Fibroblast of lung (primary cell): ENCODE measurements at regions not wholly inside any gene's neighbourhood (a gene's known extent, or its start where the extent isn't known, plus 50 kb on each side); places are given as distances from the start of the nearest gene placed in this dataset.
A peak's percentile ranks its signal among the peaks of the same experiment; 100 is the strongest.

Experiments
- DNase-seq, 2 donors: peaks; one replicate each; pipeline versions ENCODE4 v3.0.0 to v3.0.0-alpha.2; 2010; ENCODE audit warnings: low read depth in 2 of 2
- H2AFZ ChIP-seq: 2 replicates; pipeline ENCODE4 v1.5.1; 2012; ENCODE audit warnings: low read length, control low read depth, inconsistent platforms
- H3K27ac ChIP-seq: 2 replicates; pipeline ENCODE4 v1.5.1; 2011; ENCODE audit warnings: low read length, control low read depth; ENCODE audit not compliant: insufficient read depth
- H3K27me3 ChIP-seq: 2 replicates; pipeline ENCODE4 v1.5.1; 2011; ENCODE audit warnings: mild to moderate bottlenecking, low read length; ENCODE audit not compliant: control insufficient read depth, insufficient read depth
- H3K36me3 ChIP-seq: 2 replicates; pipeline ENCODE4 v1.5.1; 2011; ENCODE audit warnings: low read length; ENCODE audit not compliant: control insufficient read depth, insufficient read depth
- H3K4me1 ChIP-seq: 2 replicates; pipeline ENCODE4 v1.5.1; 2011; ENCODE audit warnings: low read length; ENCODE audit not compliant: control insufficient read depth, insufficient read depth; ENCODE audit errors: extremely low read depth
- H3K4me2 ChIP-seq: 2 replicates; pipeline ENCODE4 v1.5.1; 2011; ENCODE audit warnings: low read length, control low read depth; ENCODE audit not compliant: insufficient read depth; ENCODE audit errors: extremely low read depth
- H3K4me3 ChIP-seq, 4 experiments: fragments of 200-600 bp in 1 of 4; sonication (generic) in 1 of 4; replicated peaks in 1 of 4; 2 replicates each; pipeline ENCODE4 v1.5.1; 2011 to 2016; ENCODE audit warnings: low read length in 4 of 4, low read depth in 3 of 4, mild to moderate bottlenecking in 3 of 4, control low read depth in 2 of 4, inconsistent platforms in 1 of 4, mixed read lengths in 1 of 4; ENCODE audit not compliant: insufficient read depth in 1 of 4; ENCODE audit errors: control extremely low read depth in 1 of 4
- H3K79me2 ChIP-seq: 2 replicates; pipeline ENCODE4 v1.5.1; 2012; ENCODE audit warnings: mild to moderate bottlenecking, low read length, inconsistent platforms; ENCODE audit not compliant: control insufficient read depth, insufficient read depth
- H3K9ac ChIP-seq: 2 replicates; pipeline ENCODE4 v1.5.1; 2011; ENCODE audit warnings: mild to moderate bottlenecking, low read length, control low read depth; ENCODE audit not compliant: insufficient read depth
- H3K9me3 ChIP-seq: 2 replicates; pipeline ENCODE4 v1.5.1; 2012; ENCODE audit warnings: low read depth, low read length; ENCODE audit not compliant: control insufficient read depth, insufficient read depth
- H4K20me1 ChIP-seq: 2 replicates; pipeline ENCODE4 v1.5.1; 2011; ENCODE audit warnings: low read length; ENCODE audit not compliant: control insufficient read depth, insufficient read depth; ENCODE audit errors: extremely low read depth
- EZH2 ChIP-seq: IDR thresholded peaks from 2 replicates; pipeline ENCODE4 v1.5.1; 2012; ENCODE audit warnings: low read length, control low read depth, mild to moderate bottlenecking; ENCODE audit errors: missing control alignments
- TF ChIP-seq, protein P1 (sequence below), 2 donors: IDR thresholded peaks in 1 of 2; conservative IDR thresholded peaks in 1 of 2; 1 replicate in 1 of 2; 2 replicates in 1 of 2; pipeline ENCODE4 v1.5.1; 2011 to 2012; ENCODE audit warnings: low read length in 2 of 2, control low read depth in 1 of 2, inconsistent platforms in 1 of 2, low read depth in 1 of 2, mild to moderate bottlenecking in 1 of 2

- Histone ChIP-seq H3K4me3 (no peak overlapping the region), H2AFZ (no peak overlapping the region), H3K4me1 (peaks cover 4% of the 10 kb centered on the region), H3K36me3 (no peaks in the 10 kb centered on the region), H4K20me1 (no peaks in the 10 kb centered on the region), H3K27me3 (no peaks in the 10 kb centered on the region), H3K79me2 (no peaks in the 10 kb centered on the region), H3K9me3 (no peaks in the 10 kb centered on the region), H3K27ac (no peak overlapping the region), H3K9ac (no peak overlapping the region), H3K4me2 (no peak overlapping the region)
- TF ChIP-seq EZH2, result no peak
- TF ChIP-seq, protein P1, sequence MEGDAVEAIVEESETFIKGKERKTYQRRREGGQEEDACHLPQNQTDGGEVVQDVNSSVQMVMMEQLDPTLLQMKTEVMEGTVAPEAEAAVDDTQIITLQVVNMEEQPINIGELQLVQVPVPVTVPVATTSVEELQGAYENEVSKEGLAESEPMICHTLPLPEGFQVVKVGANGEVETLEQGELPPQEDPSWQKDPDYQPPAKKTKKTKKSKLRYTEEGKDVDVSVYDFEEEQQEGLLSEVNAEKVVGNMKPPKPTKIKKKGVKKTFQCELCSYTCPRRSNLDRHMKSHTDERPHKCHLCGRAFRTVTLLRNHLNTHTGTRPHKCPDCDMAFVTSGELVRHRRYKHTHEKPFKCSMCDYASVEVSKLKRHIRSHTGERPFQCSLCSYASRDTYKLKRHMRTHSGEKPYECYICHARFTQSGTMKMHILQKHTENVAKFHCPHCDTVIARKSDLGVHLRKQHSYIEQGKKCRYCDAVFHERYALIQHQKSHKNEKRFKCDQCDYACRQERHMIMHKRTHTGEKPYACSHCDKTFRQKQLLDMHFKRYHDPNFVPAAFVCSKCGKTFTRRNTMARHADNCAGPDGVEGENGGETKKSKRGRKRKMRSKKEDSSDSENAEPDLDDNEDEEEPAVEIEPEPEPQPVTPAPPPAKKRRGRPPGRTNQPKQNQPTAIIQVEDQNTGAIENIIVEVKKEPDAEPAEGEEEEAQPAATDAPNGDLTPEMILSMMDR (conservative IDR thresholded peaks at IDR 0.05 in 1 of 2, IDR thresholded peaks at IDR 0.05 in 1 of 2; ENCODE audit: low read depth in 1 of 2, low read length in 2 of 2), result no peak
- no peak for DNase-seq
Observed at GRCh38 chr6:6722195-6722594, 133.7 kb downstream of the LY86 start.

DNA sequence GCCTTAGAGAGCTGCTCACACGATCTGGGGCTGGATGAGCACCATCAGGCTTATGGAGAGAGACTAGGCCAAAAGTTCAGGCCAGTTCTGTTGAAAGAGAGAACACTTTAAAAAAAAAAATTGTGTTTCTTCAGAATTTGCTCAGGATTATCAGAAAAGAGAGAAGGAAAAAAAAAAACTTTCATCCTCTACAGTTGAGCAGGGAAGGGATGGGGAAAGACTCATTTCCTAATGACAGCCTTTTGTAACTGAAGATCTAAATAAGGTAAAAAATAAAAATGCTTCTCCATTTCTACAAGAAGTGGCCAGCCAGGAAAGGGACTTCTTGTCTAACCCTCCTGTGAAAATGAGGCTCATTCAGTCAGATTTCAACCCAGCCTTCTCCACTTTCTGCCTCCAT, 134.8 kb downstream of the LY86 start:
- Histone ChIP-seq H3K9ac (no peak overlapping the region), H3K27ac (no peak overlapping the region), H4K20me1 (no peaks in the 10 kb centered on the region), H3K4me1 (peaks cover 4% of the 10 kb centered on the region), H3K36me3 (no peaks in the 10 kb centered on the region), H3K4me2 (no peak overlapping the region), H3K9me3 (no peaks in the 10 kb centered on the region), H3K79me2 (no peaks in the 10 kb centered on the region), H2AFZ (no peak overlapping the region), H3K4me3 (no peak overlapping the region), H3K27me3 (no peaks in the 10 kb centered on the region)
- no peak for TF ChIP-seq EZH2
- TF ChIP-seq, protein P1 (conservative IDR thresholded peaks at IDR 0.05 in 1 of 2, IDR thresholded peaks at IDR 0.05 in 1 of 2; ENCODE audit: low read depth in 1 of 2, low read length in 2 of 2), result no peak
- no peak for DNase-seq

GRCh38 chr6:6723921-6724538, 135.5 kb downstream of the LY86 start:
- peak overlapping the region; percentile 98 for H3K4me2 ChIP-seq
- H3K9me3 ChIP-seq, result no peaks in the 10 kb centered on the region
- no peaks in the 10 kb centered on the region for H3K36me3 ChIP-seq
- peak overlapping the region; percentile 46 for H3K27ac ChIP-seq
- TF ChIP-seq, protein P1 (conservative IDR thresholded peaks at IDR 0.05 in 1 of 2, IDR thresholded peaks at IDR 0.05 in 1 of 2; ENCODE audit: low read depth in 1 of 2, low read length in 2 of 2), result no peak
- no peak for TF ChIP-seq EZH2
- DNase-seq, result peak in 1 of 2 donors; percentile 65
- H2AFZ ChIP-seq, result peak overlapping the region; percentile 87
- H3K79me2 ChIP-seq, result no peaks in the 10 kb centered on the region
- no peaks in the 10 kb centered on the region for H3K27me3 ChIP-seq
- H4K20me1 ChIP-seq, result no peaks in the 10 kb centered on the region
- peak overlapping the region in 1 of 4 experiments; percentile 43 for H3K4me3 ChIP-seq
- H3K4me1 ChIP-seq, result peaks cover 4% of the 10 kb centered on the region
- H3K9ac ChIP-seq, result no peak overlapping the region
